ENCODE measurements at regions not wholly inside any gene's neighbourhood (a gene's known extent, or its start where the extent isn't known, plus 50 kb on each side); places are given as distances from the start of the nearest gene placed in this dataset.

GRCh38 chrX:9160698-9161329, 126.9 kb upstream of the FAM9B start:
- Histone ChIP-seq H3K4me1 (no peaks in the 10 kb centered on the region), H3K27me3 (no peaks in the 10 kb centered on the region), H3K36me3 (no peaks in the 10 kb centered on the region), H3K4me3 (no peak overlapping the region), H3K9me3 (no peaks in the 10 kb centered on the region), H3K27ac (no peak overlapping the region)
- DNase-seq = no peak
- TF ChIP-seq CTCF (IDR thresholded peaks at IDR 0.05) = no peak
- no peak for TF ChIP-seq POLR2A (IDR thresholded peaks at IDR 0.05)

GRCh38 chrX:9162698-9163097, 128.8 kb upstream of the FAM9B start:
- Histone ChIP-seq H3K9me3 (no peaks in the 10 kb centered on the region), H3K27ac (no peak overlapping the region), H3K4me1 (no peaks in the 10 kb centered on the region), H3K36me3 (no peaks in the 10 kb centered on the region), H3K4me3 (no peak overlapping the region), H3K27me3 (no peaks in the 10 kb centered on the region)
- no peak for DNase-seq
- no peak for TF ChIP-seq POLR2A (IDR thresholded peaks at IDR 0.05)
- no peak for TF ChIP-seq CTCF (IDR thresholded peaks at IDR 0.05)

- Histone ChIP-seq H3K4me1 (no peaks in the 10 kb centered on the region), H3K27me3 (no peaks in the 10 kb centered on the region), H3K36me3 (no peaks in the 10 kb centered on the region), H3K27ac (no peak overlapping the region), H3K4me3 (no peak overlapping the region), H3K9me3 (no peaks in the 10 kb centered on the region)
- no peak for TF ChIP-seq CTCF (IDR thresholded peaks at IDR 0.05)
- no peak for TF ChIP-seq POLR2A (IDR thresholded peaks at IDR 0.05)
- no peak for DNase-seq
Observed at GRCh38 chrX:9163214-9163709, 129.3 kb upstream of the FAM9B start.

GRCh38 chrX:9164086-9164485, 130.2 kb upstream of the FAM9B start:
- H3K27ac ChIP-seq = no peak overlapping the region
- TF ChIP-seq CTCF (IDR thresholded peaks at IDR 0.05) (no peak), POLR2A (IDR thresholded peaks at IDR 0.05) (no peak)

GRCh38 chrX:9164533-9165426, 130.9 kb upstream of the FAM9B start:
- no peak for TF ChIP-seq CTCF (IDR thresholded peaks at IDR 0.05)
- TF ChIP-seq POLR2A (IDR thresholded peaks at IDR 0.05) = no peak
- no peak overlapping the region for H3K27ac ChIP-seq
- H3K4me1 ChIP-seq = no peaks in the 10 kb centered on the region
- H3K9me3 ChIP-seq = no peaks in the 10 kb centered on the region
- H3K36me3 ChIP-seq = no peaks in the 10 kb centered on the region
- DNase-seq = no peak
- no peaks in the 10 kb centered on the region for H3K27me3 ChIP-seq
- no peak overlapping the region for H3K4me3 ChIP-seq

More at GRCh38 chrX:9164086-9164485, 130.2 kb upstream of the FAM9B start:
- Histone ChIP-seq H3K4me1 (no peaks in the 10 kb centered on the region), H3K4me3 (no peak overlapping the region), H3K36me3 (no peaks in the 10 kb centered on the region), H3K9me3 (no peaks in the 10 kb centered on the region), H3K27me3 (no peaks in the 10 kb centered on the region)
- DNase-seq = no peak
